Activated T-cell treated with anti-CD3 and anti-CD28 coated beads, Interleukin-2, amount 50 U/mL, for 1 hour (primary cell): ENCODE measurements at regions not wholly inside any gene's neighbourhood (a gene's known extent, or its start where the extent isn't known, plus 50 kb on each side); places are given as distances from the start of the nearest gene placed in this dataset.

ENCODE experiments used
- DNase-seq: peaks from one replicate; pipeline ENCODE4 v3.0.0-alpha.2; 2020

- no peak for DNase-seq
Observed at GRCh38 chr5:158340608-158341007, 481.7 kb upstream of the CLINT1 start.

- no peak for DNase-seq
Observed at GRCh38 chr5:158326256-158326655, 467.3 kb upstream of the CLINT1 start.

- no peak for DNase-seq
Observed at GRCh38 chr5:158324236-158324635, 465.3 kb upstream of the CLINT1 start.

- DNase-seq: no peak
Observed at GRCh38 chr5:158322620-158323019, 463.7 kb upstream of the CLINT1 start.

- no peak for DNase-seq
Observed at GRCh38 chr5:158320934-158321333, 462.0 kb upstream of the CLINT1 start.

- DNase-seq: no peak
Observed at GRCh38 chr5:158320178-158320674, 461.3 kb upstream of the CLINT1 start.

- no peak for DNase-seq
Observed at GRCh38 chr5:158317507-158317906, 458.6 kb upstream of the CLINT1 start.

- no peak for DNase-seq
Observed at GRCh38 chr5:158313733-158314464, 455.0 kb upstream of the CLINT1 start.

- no peak for DNase-seq
Observed at GRCh38 chr5:158313027-158313732, 454.2 kb upstream of the CLINT1 start.

- no peak for DNase-seq
Observed at GRCh38 chr5:158309088-158309807, 450.3 kb upstream of the CLINT1 start.

- no peak for DNase-seq
Observed at GRCh38 chr5:158308429-158309025, 449.6 kb upstream of the CLINT1 start.

- no peak for DNase-seq
Observed at GRCh38 chr5:158305861-158306260, 446.9 kb upstream of the CLINT1 start.

- DNase-seq: no peak
Observed at GRCh38 chr5:158304607-158305006, 445.7 kb upstream of the CLINT1 start.

- DNase-seq: no peak
Observed at GRCh38 chr5:158303883-158304282, 444.9 kb upstream of the CLINT1 start.

- no peak for DNase-seq
Observed at GRCh38 chr5:158303275-158303674, 444.3 kb upstream of the CLINT1 start.

GRCh38 chr5:158302029-158302428 is 443.1 kb upstream of the CLINT1 start:
- no peak for DNase-seq

- DNase-seq: no peak
Observed at GRCh38 chr5:158301186-158301585, 442.2 kb upstream of the CLINT1 start.

GRCh38 chr5:158300256-158300655 is 441.3 kb upstream of the CLINT1 start:
- DNase-seq: no peak

GRCh38 chr5:158297002-158297527 is 438.1 kb upstream of the CLINT1 start:
- DNase-seq: no peak

GRCh38 chr5:158294701-158295100 is 435.8 kb upstream of the CLINT1 start:
- DNase-seq: no peak

- no peak for DNase-seq
Observed at GRCh38 chr5:158292981-158293380, 434.0 kb upstream of the CLINT1 start.

GRCh38 chr5:158289967-158290366 is 431.0 kb upstream of the CLINT1 start:
- DNase-seq: no peak

GRCh38 chr5:158288272-158288657 is 429.3 kb upstream of the CLINT1 start:
- no peak for DNase-seq
